AG04450 (cell line): ENCODE measurements at regions not wholly inside any gene's neighbourhood (a gene's known extent, or its start where the extent isn't known, plus 50 kb on each side); places are given as distances from the start of the nearest gene placed in this dataset.

Experiments used
- CTCF ChIA-PET: fragments of 300-600, 350-600 bp; formaldehyde crosslinking; extraction: SDS; loops from one replicate; lab custom pipeline; 2022; ENCODE audit warnings: antibody characterized with exemption, inconsistent platforms; lab: Charles Lee
- POLR2A ChIA-PET: fragments of 350-600 bp; formaldehyde crosslinking; extraction: SDS; loops from one replicate; lab custom pipeline; 2021; ENCODE audit warnings: antibody characterized with exemption, inconsistent platforms; lab: Yijun Ruan, JAX
- DNase-seq: peaks from one replicate; pipeline ENCODE4 v3.0.0-alpha.2; 2011; ENCODE audit warnings: low read depth, low spot score
- H3K27ac ChIP-seq: one replicate; pipeline ENCODE4 v1.5.1; 2012; ENCODE audit warnings: low read depth, low read length, control low read depth
- H3K27me3 ChIP-seq: one replicate; pipeline ENCODE4 v1.6.0; 2012; ENCODE audit warnings: low read length; ENCODE audit not compliant: control insufficient read depth, insufficient read depth
- H3K4me3 ChIP-seq: 2 replicates; pipeline ENCODE4 v1.5.1; 2011; ENCODE audit warnings: mild to moderate bottlenecking, low read depth, low read length, control low read depth
- H3K9me3 ChIP-seq: 2 replicates; pipeline ENCODE4 v1.5.1; 2012; ENCODE audit warnings: low read length; ENCODE audit not compliant: control insufficient read depth, insufficient read depth
- TF ChIP-seq, protein P1 (sequence below): IDR thresholded peaks from 2 replicates; pipeline ENCODE4 v1.5.1; 2011; ENCODE audit warnings: low read depth, low read length, control low read depth, inconsistent platforms

DNA sequence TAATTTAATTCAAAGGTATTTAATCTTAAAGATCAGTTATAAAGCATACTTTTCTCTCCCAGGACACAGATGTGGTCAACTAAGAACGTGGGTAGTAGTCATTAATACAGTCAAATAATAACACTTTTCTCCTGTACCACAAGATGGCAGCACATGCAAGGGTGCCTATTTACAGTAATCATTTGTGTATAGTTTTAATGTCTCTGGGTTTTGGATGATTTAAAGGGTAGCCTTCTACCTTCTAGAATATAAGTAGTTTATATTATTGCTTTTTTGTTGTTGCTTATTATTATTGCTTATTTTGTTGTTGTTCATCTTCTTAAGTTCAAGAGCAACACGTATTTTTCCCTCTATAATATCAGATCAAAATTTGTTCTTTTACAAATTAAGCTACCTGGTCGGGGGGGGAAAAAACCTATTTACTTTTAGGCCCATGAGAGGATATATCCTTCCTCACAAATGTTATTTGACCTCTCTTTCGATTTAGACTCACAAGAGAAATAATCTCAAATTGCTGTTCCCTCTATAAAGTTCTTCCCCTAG, 59.6 kb upstream of the SLC27A6 start:
- ChIA-PET POLR2A (no interaction called here), CTCF (interaction anchor here (0.6 to 2.6 kb wide), 31 partner anchors 8 to 868 kb away, joined by 3 to 46 read pairs (median 4); partner anchors contain the start of gene ISOC1)
- no peaks in the 10 kb centered on the region for H3K9me3 ChIP-seq
- no peak overlapping the region for H3K4me3 ChIP-seq
- H3K27me3 ChIP-seq, result no peaks in the 10 kb centered on the region
- TF ChIP-seq, protein P1, sequence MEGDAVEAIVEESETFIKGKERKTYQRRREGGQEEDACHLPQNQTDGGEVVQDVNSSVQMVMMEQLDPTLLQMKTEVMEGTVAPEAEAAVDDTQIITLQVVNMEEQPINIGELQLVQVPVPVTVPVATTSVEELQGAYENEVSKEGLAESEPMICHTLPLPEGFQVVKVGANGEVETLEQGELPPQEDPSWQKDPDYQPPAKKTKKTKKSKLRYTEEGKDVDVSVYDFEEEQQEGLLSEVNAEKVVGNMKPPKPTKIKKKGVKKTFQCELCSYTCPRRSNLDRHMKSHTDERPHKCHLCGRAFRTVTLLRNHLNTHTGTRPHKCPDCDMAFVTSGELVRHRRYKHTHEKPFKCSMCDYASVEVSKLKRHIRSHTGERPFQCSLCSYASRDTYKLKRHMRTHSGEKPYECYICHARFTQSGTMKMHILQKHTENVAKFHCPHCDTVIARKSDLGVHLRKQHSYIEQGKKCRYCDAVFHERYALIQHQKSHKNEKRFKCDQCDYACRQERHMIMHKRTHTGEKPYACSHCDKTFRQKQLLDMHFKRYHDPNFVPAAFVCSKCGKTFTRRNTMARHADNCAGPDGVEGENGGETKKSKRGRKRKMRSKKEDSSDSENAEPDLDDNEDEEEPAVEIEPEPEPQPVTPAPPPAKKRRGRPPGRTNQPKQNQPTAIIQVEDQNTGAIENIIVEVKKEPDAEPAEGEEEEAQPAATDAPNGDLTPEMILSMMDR, result peak; percentile 83
- H3K27ac ChIP-seq, result no peak overlapping the region
- peak; percentile 21 for DNase-seq

DNA sequence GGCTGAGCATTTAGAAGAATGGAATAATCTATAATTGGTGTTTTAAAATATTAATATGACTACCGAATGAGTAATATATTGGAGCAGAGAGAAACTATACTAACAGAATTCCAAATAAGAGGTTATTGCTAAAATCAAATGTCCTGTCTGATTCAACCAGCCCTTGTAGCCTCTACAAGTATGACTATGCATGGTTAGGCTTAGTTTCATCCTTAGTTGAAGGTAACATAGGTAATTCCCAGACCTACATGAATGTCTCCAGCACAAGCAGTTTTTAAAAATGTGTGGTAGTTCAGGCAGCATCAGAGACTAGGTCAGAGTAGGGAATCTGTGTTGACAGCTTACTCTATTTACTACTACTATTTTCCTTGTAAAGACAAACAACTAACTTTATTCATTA, 51.7 kb upstream of the SLC27A6 start:
- POLR2A ChIA-PET, result no interaction called here
- Histone ChIP-seq H3K4me3 (no peak overlapping the region), H3K9me3 (no peaks in the 10 kb centered on the region), H3K27me3 (no peaks in the 10 kb centered on the region), H3K27ac (no peak overlapping the region)
- CTCF ChIA-PET, result no interaction called here
- TF ChIP-seq, protein P1, result no peak
- DNase-seq, result no peak
